Smooth muscle cell (in vitro differentiated cells): ENCODE measurements at regions not wholly inside any gene's neighbourhood (a gene's known extent, or its start where the extent isn't known, plus 50 kb on each side); places are given as distances from the start of the nearest gene placed in this dataset. TPM values are rescaled to one million over a fixed set of nuclear protein-coding genes. Genes with fewer than 3 reads are reported as not detected.

Experiments
- DNase-seq: peaks from one replicate; lab custom pipeline; 2025; ENCODE audit not compliant: unreplicated experiment; lab: John Stamatoyannopoulos, UW
- H2AFZ ChIP-seq: fragments of 200-600 bp; sonication (generic); 2 replicates; pipeline ENCODE4 v1.6.0; 2016; ENCODE audit warnings: antibody characterized with exemption, low read depth, mild to moderate bottlenecking
- H3F3A ChIP-seq: fragments of 200-600 bp; sonication (generic); 2 replicates; pipeline ENCODE4 v1.6.0; 2017; ENCODE audit warnings: antibody characterized with exemption, low read depth
- H3K27ac ChIP-seq: fragments of 200-600 bp; sonication (generic); 2 replicates; pipeline ENCODE4 v1.5.1; 2016; ENCODE audit warnings: low read depth, mild to moderate bottlenecking
- H3K27me3 ChIP-seq: fragments of 200-600 bp; sonication (generic); 2 replicates; pipeline ENCODE4 v1.6.1; 2016; ENCODE audit warnings: low read depth, mild to moderate bottlenecking
- H3K36me3 ChIP-seq: fragments of 200-600 bp; sonication (generic); 2 replicates; pipeline ENCODE4 v1.5.1; 2016; ENCODE audit warnings: low read depth
- H3K4me1 ChIP-seq: fragments of 200-600 bp; sonication (generic); 2 replicates; pipeline ENCODE4 v1.5.1; 2016; ENCODE audit warnings: low read depth
- H3K4me2 ChIP-seq: fragments of 200-600 bp; sonication (generic); 2 replicates; pipeline ENCODE4 v1.6.0; 2016; ENCODE audit warnings: mild to moderate bottlenecking
- H3K4me3 ChIP-seq: fragments of 200-600 bp; sonication (generic); 2 replicates; pipeline ENCODE4 v1.5.1; 2016; ENCODE audit warnings: mild to moderate bottlenecking
- H3K79me2 ChIP-seq: fragments of 200-600 bp; sonication (generic); 2 replicates; pipeline ENCODE4 v1.6.0; 2016; ENCODE audit warnings: low read depth, mild to moderate bottlenecking
- H3K9ac ChIP-seq: fragments of 200-600 bp; sonication (generic); 2 replicates; pipeline ENCODE4 v1.6.0; 2016; ENCODE audit warnings: low read depth
- H3K9me3 ChIP-seq: fragments of 200-600 bp; sonication (generic); replicated peaks from 2 replicates; pipeline ENCODE4 v1.5.1; 2016; ENCODE audit warnings: low read depth
- H4K20me1 ChIP-seq: fragments of 200-600 bp; sonication (generic); 2 replicates; pipeline ENCODE4 v1.6.0; 2016; ENCODE audit warnings: low read depth
- CTCF ChIP-seq: fragments of 200-600 bp; sonication (generic); IDR thresholded peaks from 2 replicates; pipeline ENCODE4 v1.5.1; 2017; ENCODE audit warnings: borderline replicate concordance, mild to moderate bottlenecking, antibody characterized with exemption; ENCODE audit not compliant: insufficient read depth, poor library complexity, severe bottlenecking
- WGBS: methylation state at CpG from one replicate; pipeline ENCODE4 v1.1.7; 2016; ENCODE audit warnings: low lambda C conversion rate; 5-methylcytosine and 5-hydroxymethylcytosine counted together
- microRNA-seq: library from miRNA; unstranded; fragments of <30 nt; microRNA quantifications from one replicate; pipeline ENCODE4, GENCODE V29; 2016; ENCODE audit warnings: borderline number of aligned reads
- small RNA-seq: library from RNA; depleted of rRNA; stranded (forward); fragments of <200 nt; gene quantifications from one replicate; pipeline ENCODE3, GENCODE V24; 2014

- no peaks in the 10 kb centered on the region for H3K36me3 ChIP-seq
- H3K27me3 ChIP-seq, result no peaks in the 10 kb centered on the region
- H3K9me3 ChIP-seq, result no peaks in the 10 kb centered on the region
- peaks cover 98% of the 10 kb centered on the region for H4K20me1 ChIP-seq
- no peak for TF ChIP-seq CTCF
- no peak overlapping the region for H2AFZ ChIP-seq
- H3K4me2 ChIP-seq, result no peak overlapping the region
- 93% methylated on average over 7 of the region's 7 CpGs for WGBS
- DNase-seq, result no peak
- H3K4me1 ChIP-seq, result peaks cover 25% of the 10 kb centered on the region
- H3K4me3 ChIP-seq, result no peak overlapping the region
- no peaks in the 10 kb centered on the region for H3K79me2 ChIP-seq
- H3F3A ChIP-seq, result no peaks in the 10 kb centered on the region
- H3K9ac ChIP-seq, result no peak overlapping the region
- no peak overlapping the region for H3K27ac ChIP-seq
Measured at GRCh38 chr2:134201533-134201932, 52.3 kb upstream of the MGAT5 start.

DNA sequence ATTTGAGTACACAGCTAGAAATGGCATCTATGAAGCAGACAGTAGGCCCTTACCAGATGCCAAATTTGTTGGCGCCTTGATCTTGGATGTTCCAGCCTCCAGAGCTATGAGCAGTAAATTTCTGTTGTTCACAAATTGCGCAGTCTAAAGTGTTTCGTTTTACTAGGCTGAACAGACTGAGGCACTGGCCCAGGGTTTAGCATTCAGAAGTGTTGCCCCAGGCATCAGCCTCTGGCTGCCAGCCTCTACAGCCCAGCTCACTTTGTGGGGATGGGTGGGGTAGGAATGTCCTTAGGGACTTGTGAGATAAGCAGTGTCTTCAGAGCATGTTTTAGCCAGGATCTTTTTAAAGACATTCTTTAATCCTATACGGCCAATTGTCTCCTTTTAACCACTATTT is 51.5 kb upstream of the MGAT5 start:
- H3F3A ChIP-seq, result no peaks in the 10 kb centered on the region
- H3K9me3 ChIP-seq, result no peaks in the 10 kb centered on the region
- no peak for TF ChIP-seq CTCF
- WGBS, result 54% methylated on average over 4 of the region's 4 CpGs
- no peaks in the 10 kb centered on the region for H3K36me3 ChIP-seq
- H3K79me2 ChIP-seq, result no peaks in the 10 kb centered on the region
- no peak overlapping the region for H3K27ac ChIP-seq
- DNase-seq, result no peak
- peak overlapping the region; percentile 4 for H3K4me2 ChIP-seq
- H3K9ac ChIP-seq, result no peak overlapping the region
- H2AFZ ChIP-seq, result no peak overlapping the region
- H3K4me1 ChIP-seq, result peaks cover 30% of the 10 kb centered on the region
- peaks cover 98% of the 10 kb centered on the region for H4K20me1 ChIP-seq
- H3K27me3 ChIP-seq, result no peaks in the 10 kb centered on the region
- H3K4me3 ChIP-seq, result no peak overlapping the region

DNA sequence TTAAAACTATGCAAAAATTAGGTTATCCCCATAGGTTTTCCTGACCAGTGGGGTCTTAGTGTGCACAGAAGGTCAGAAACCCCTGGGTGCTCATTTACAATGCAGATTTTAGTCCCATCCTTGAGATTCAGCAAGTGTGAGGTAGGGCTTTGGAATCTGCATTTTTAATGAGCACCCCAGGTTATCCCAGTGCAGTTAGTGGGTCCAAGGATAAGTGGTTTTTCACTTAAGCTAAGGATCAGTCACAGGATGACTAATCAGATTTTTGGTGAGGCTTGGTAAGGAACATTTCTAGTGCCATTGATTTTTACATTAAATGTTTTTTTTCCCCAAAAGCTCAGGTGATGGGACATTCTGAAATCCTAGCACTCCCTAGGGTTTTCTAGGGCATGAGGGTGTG is 50.7 kb upstream of the MGAT5 start:
- H3K9ac ChIP-seq, result no peak overlapping the region
- no peak overlapping the region for H2AFZ ChIP-seq
- DNase-seq, result no peak
- no peak overlapping the region for H3K4me2 ChIP-seq
- H3K79me2 ChIP-seq, result peaks cover 2% of the 10 kb centered on the region
- peaks cover 30% of the 10 kb centered on the region for H3K4me1 ChIP-seq
- H3K27ac ChIP-seq, result no peak overlapping the region
- H3K36me3 ChIP-seq, result no peaks in the 10 kb centered on the region
- no peaks in the 10 kb centered on the region for H3F3A ChIP-seq
- no peaks in the 10 kb centered on the region for H3K9me3 ChIP-seq
- no peaks in the 10 kb centered on the region for H3K27me3 ChIP-seq
- no peak for TF ChIP-seq CTCF
- peaks cover 98% of the 10 kb centered on the region for H4K20me1 ChIP-seq
- no peak overlapping the region for H3K4me3 ChIP-seq

Small RNA genes lying in the stretch of these regions (microRNA-seq; reads per million reads assigned to microRNA genes)
- 34.5 reads per million, percentile 41 among the genes with 10 or more reads in this experiment for gene MIR3679

Small RNA genes lying in the stretch of these regions (small RNA-seq; reads per million reads assigned to genes)
- gene MIR3679, result not detected
